HUES48 (cell line): ENCODE measurements at regions not wholly inside any gene's neighbourhood (a gene's known extent, or its start where the extent isn't known, plus 50 kb on each side); places are given as distances from the start of the nearest gene placed in this dataset.
"Not testable (repeated sequence)": the region's sequence is repeated elsewhere in the genome, so short reads cannot be mapped to it uniquely, and the experiment has no call there.

Experiments
- H3K27ac ChIP-seq: one replicate; pipeline ENCODE4 v1.7.0; 2013; ENCODE audit warnings: low read depth, low read length, inconsistent platforms
- H3K27me3 ChIP-seq: 2 replicates; pipeline ENCODE4 v1.6.1; 2013; ENCODE audit warnings: mild to moderate bottlenecking, low read length; ENCODE audit not compliant: control insufficient read depth, insufficient read depth
- H3K36me3 ChIP-seq: 2 replicates; pipeline ENCODE4 v1.6.1; 2013; ENCODE audit warnings: low read length; ENCODE audit not compliant: control insufficient read depth, insufficient read depth
- H3K4me1 ChIP-seq: 2 replicates; pipeline ENCODE4 v1.6.1; 2013; ENCODE audit warnings: mild to moderate bottlenecking, low read length; ENCODE audit not compliant: control insufficient read depth, insufficient read depth
- H3K4me3 ChIP-seq: 2 replicates; pipeline ENCODE4 v1.5.1; 2013; ENCODE audit warnings: mild to moderate bottlenecking, low read depth, low read length
- H3K9ac ChIP-seq: 2 replicates; pipeline ENCODE4 v1.6.1; 2013; ENCODE audit warnings: mild to moderate bottlenecking, low read depth, low read length, moderate library complexity
- H3K9me3 ChIP-seq: 2 replicates; pipeline ENCODE4 v1.6.1; 2013; ENCODE audit warnings: low read length; ENCODE audit not compliant: control insufficient read depth, insufficient read depth

DNA sequence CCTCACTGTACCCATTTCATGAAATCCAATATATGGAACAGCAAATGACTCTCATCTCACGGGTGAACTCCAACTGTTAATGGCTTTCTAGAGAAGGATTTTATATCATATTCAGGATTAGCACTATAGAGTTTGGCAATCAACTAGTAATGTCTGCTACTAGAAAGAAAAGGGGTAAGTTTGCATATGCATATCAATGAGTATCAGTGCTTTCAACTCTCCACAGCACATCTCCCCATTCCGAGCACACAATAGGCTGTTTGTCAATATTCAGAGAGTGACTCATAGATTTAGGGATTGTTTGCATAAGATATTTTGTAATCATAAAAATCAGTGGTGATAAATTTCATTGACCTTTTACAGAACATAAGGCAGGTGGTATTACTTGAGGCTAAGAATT, 163.2 kb upstream of the LMCD1 start:
- Histone ChIP-seq H3K27ac (peak overlapping the region; percentile 1), H3K9me3 (no peaks in the 10 kb centered on the region), H3K27me3 (no peaks in the 10 kb centered on the region), H3K4me1 (peaks cover 17% of the 10 kb centered on the region), H3K4me3 (no peak overlapping the region), H3K9ac (no peak overlapping the region), H3K36me3 (no peaks in the 10 kb centered on the region)

DNA sequence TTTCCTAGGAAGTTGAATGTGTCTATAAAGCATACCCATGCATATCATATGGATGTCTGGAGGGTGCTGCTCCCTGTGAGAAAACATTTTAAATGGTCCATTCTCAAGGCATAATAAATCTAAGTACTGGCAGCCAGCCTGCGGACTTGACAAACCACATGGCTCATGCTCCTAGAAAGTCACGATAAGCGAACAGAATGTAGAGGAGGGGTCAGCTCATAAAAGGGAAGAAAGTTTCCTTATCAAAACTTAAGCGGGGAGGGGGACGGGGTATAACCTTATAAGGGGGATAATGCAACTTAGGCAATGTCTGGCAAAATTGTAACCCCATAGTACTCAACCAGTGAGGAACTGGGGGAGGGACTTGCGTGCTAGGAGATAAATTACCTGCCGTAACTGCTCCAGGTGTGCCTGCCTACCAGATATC, 159.8 kb upstream of the LMCD1 start:
- Histone ChIP-seq H3K4me3 (no peak overlapping the region), H3K27me3 (no peaks in the 10 kb centered on the region), H3K9ac (no peak overlapping the region), H3K9me3 (peaks cover 17% of the 10 kb centered on the region), H3K36me3 (no peaks in the 10 kb centered on the region), H3K4me1 (peaks cover 17% of the 10 kb centered on the region), H3K27ac (no peak overlapping the region)

DNA sequence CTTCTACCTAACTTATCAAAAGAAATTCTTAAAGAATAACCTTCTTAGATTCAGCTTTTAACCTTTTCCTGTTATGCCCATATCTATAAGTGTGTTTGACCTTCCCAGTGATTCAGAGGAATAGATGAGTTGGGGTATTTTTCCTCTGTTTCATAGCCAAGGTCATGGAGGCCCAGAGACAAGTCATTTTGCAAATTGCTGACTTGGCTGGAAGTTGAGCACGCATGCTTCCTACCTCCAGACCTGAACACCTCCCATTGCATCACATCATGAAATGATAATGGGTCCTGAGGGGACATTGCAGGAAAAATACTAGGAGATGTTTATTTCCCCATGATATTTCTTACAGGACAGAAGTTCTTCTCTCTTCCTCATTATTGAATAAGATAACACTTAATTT, 158.6 kb upstream of the LMCD1 start:
- Histone ChIP-seq H3K27ac (no peak overlapping the region), H3K9me3 (peaks cover 17% of the 10 kb centered on the region), H3K36me3 (no peaks in the 10 kb centered on the region), H3K27me3 (no peaks in the 10 kb centered on the region), H3K4me1 (peaks cover 13% of the 10 kb centered on the region), H3K4me3 (no peak overlapping the region), H3K9ac (no peak overlapping the region)

DNA sequence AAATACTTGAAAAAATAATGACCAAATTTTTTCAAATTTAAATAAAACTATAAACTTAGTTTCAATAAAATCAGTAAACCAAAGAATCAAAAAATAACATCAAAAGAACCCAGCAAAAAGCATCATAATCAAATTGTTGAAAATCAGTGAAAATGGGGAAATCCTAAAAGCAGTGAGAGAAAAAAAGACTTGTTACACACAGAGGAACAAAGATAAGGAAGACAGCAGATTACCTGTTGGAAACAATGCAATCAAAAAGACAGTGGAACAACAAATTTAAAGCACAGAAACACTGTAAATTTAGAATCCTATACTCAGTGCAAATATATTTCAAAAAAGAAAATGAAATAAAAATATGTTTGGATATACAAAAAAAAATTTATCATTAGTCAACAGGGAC, 156.2 kb upstream of the LMCD1 start:
- Histone ChIP-seq H3K9ac (no peak overlapping the region), H3K36me3 (no peaks in the 10 kb centered on the region), H3K4me1 (no peaks in the 10 kb centered on the region), H3K4me3 (no peak overlapping the region), H3K9me3 (peaks cover 17% of the 10 kb centered on the region), H3K27me3 (no peaks in the 10 kb centered on the region), H3K27ac (no peak overlapping the region)

DNA sequence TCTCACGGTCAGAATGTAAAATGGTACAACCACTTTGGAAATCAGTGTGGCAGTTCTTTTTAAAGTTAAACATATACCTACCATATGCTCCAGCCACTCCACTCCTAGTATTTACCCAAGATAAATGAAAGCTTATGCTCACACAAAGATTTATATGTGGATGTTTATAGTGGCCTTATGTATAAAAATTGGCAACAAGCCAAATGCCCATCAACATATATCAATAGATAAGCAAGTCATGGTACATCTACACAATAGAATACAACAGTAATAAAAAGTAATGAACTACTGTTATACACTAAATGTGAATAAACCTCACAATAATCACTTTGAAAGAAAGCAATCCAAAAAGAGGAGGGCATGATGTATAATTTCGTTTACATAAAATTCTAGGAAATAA, 153.5 kb upstream of the LMCD1 start:
- Histone ChIP-seq H3K4me1 (no peaks in the 10 kb centered on the region), H3K27me3 (no peaks in the 10 kb centered on the region), H3K4me3 (no peak overlapping the region), H3K36me3 (no peaks in the 10 kb centered on the region), H3K27ac (no peak overlapping the region), H3K9ac (no peak overlapping the region), H3K9me3 (peaks cover 17% of the 10 kb centered on the region)

DNA sequence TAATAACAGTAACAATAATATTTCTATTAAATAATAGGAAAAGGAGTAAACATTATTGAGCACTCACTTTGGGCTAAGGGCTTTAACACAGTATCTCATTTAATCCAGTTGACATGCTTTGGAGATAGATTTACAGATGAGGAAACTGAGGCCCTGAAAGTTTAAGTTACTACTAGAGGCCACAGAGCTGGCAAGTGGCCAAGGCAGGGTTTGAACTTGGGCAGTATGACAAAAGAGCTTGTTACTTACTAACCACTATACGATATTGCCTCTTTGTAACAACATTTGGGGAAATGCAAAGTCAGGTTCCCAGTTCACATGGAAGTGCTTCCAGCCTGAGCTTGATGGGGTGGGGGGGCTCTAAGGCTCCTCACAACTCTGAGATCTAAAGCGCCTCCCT, 149.1 kb upstream of the LMCD1 start:
- Histone ChIP-seq H3K36me3 (no peaks in the 10 kb centered on the region), H3K27me3 (no peaks in the 10 kb centered on the region), H3K4me1 (no peaks in the 10 kb centered on the region), H3K4me3 (no peak overlapping the region), H3K27ac (no peak overlapping the region), H3K9me3 (no peaks in the 10 kb centered on the region), H3K9ac (no peak overlapping the region)

DNA sequence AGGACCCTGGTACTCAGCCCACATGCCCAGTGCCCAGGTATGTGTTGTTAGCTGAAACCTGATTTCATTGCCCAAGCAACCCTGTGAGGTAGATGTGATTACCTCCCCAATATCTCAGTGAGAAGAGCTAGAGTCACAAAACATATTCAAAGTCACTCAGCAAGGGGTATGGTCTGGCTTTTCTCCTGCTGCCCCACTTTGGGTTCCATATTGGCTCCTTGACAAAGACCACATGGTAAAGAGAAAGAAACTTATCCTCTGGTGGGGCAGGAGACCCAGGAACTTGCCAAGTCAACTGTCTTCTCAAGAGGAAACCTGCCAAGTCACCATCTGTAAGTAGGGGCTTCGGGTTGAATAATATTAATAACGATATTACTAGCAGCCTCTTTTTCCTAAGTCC, 148.3 kb upstream of the LMCD1 start:
- 0 out of 2 replicates have a peak, but pooled peaks cover 3% of the 10 kb centered on the region for H3K4me1 ChIP-seq
- no peaks in the 10 kb centered on the region for H3K36me3 ChIP-seq
- H3K9me3 ChIP-seq = no peaks in the 10 kb centered on the region

DNA sequence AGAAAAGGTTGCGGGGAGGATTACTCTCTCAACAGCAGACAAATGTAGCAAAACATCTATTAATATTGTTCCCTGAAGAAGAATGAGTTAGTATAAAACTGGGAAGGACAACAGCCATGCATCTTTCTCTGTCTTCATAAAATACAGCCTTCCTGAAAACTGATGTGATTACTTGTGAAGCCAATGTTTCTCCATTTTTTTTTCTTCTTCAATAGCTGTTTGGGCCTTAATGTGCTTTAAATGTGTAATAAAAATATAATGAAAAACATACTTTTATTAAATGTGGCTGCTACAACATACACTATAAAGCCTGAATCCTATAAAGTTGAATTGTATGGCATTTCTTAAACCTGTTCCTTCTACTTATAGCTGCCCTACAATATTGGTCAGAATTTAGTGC, 146.3 kb upstream of the LMCD1 start:
- no peaks in the 10 kb centered on the region for H3K27me3 ChIP-seq
- no peak overlapping the region for H3K27ac ChIP-seq
- no peaks in the 10 kb centered on the region for H3K9me3 ChIP-seq
- no peaks in the 10 kb centered on the region for H3K36me3 ChIP-seq
- H3K4me3 ChIP-seq = no peak overlapping the region
- no peak overlapping the region for H3K9ac ChIP-seq
- 0 out of 2 replicates have a peak, but pooled peaks cover 3% of the 10 kb centered on the region for H3K4me1 ChIP-seq

More for the DNA sequence above, 148.3 kb upstream of the LMCD1 start:
- Histone ChIP-seq H3K9ac (no peak overlapping the region), H3K4me3 (no peak overlapping the region), H3K27me3 (no peaks in the 10 kb centered on the region), H3K27ac (no peak overlapping the region)

DNA sequence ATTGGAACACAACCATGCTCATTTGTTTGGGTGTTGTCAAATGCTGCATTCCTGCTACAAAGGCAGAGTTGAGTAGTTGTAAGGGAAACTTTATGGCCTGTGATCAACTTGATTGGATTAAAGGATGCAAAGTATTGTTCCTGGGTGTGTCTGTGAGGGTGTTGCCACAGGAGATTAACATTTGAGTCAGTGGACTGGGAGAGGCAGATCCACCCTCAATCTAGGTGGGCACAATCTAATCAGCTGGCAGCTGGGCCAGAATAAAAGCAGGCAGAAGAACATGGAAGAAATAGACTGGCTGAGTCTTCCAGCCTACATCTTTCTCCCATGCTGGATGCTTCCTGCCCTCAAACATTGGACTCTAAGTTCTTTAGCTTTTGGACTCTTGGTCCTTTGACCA, 145.6 kb upstream of the LMCD1 start:
- H3K4me3 ChIP-seq, H3K27me3 ChIP-seq, H3K9me3 ChIP-seq, H3K4me1 ChIP-seq, H3K27ac ChIP-seq, H3K36me3 ChIP-seq, H3K9ac ChIP-seq: not testable (repeated sequence)

DNA sequence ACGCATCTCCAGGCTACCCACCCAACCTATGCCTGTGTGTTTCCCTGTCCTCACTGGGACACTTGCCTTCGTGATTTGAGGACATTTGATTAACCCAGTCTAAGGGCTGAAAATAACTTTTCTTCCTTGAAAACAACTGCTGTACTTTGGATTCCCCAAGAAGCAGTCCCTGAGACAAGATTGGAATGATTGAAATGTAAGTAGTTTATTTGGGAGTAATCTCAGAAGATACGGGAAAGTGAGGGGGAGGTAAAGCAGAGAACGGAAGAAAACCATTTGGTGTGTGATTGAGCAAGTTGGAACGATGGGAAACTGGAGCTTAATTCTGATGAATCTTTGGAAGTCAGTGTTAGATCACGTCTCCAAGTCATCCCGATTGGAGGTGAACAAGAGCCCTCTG, 143.8 kb upstream of the LMCD1 start:
- Histone ChIP-seq H3K9me3 (no peaks in the 10 kb centered on the region), H3K4me3 (no peak overlapping the region), H3K27me3 (no peaks in the 10 kb centered on the region), H3K36me3 (no peaks in the 10 kb centered on the region), H3K27ac (no peak overlapping the region), H3K4me1 (0 out of 2 replicates have a peak, but pooled peaks cover 3% of the 10 kb centered on the region), H3K9ac (no peak overlapping the region)

DNA sequence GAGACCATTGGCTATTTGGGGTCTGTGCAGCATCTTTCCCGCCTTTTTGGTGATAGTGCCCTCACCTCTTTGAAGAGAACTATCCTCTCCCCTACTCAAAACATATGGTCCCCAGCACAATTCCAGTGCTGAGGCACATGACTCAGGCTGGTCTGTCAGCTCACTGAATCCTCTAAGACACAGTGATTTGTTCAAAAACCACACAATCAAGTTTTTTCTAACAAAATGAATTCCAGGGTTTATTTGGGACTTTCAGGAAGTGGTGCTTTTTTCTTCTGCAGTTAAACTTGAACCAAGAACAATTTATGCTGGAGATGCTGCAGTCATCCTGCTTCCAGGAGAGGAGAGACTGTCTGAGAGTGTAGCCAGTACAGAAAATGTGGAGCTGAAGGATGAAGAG, 142.5 kb upstream of the LMCD1 start:
- no peaks in the 10 kb centered on the region for H3K36me3 ChIP-seq
- no peaks in the 10 kb centered on the region for H3K9me3 ChIP-seq
- H3K27me3 ChIP-seq = no peaks in the 10 kb centered on the region
- no peak overlapping the region for H3K27ac ChIP-seq
- H3K4me1 ChIP-seq = 0 out of 2 replicates have a peak, but pooled peaks cover 3% of the 10 kb centered on the region
- H3K4me3 ChIP-seq = no peak overlapping the region
- no peak overlapping the region for H3K9ac ChIP-seq

DNA sequence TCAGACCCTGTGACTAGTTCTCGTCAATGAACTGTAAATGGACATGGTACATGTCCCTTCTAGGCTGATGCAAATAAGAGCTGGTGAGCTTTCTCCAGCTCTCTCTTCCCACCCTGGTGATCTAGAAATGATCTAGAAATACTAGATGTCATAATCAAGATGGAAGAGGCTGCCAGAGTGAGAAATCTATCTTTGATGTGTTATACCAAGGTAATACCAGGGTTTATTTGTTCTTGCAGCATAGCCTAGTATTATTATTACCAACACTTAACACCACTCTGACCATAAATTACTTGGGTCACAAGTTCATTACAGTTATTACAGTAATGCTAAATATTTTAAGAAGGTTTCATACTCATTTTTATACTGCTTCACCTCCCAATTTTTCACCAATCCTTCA, 138.4 kb upstream of the LMCD1 start:
- Histone ChIP-seq H3K4me3 (no peak overlapping the region), H3K4me1 (no peaks in the 10 kb centered on the region), H3K9me3 (no peaks in the 10 kb centered on the region), H3K36me3 (no peaks in the 10 kb centered on the region), H3K27ac (no peak overlapping the region), H3K9ac (no peak overlapping the region), H3K27me3 (no peaks in the 10 kb centered on the region)
